Activated B cell treated with CpG ODN at 0.5 μM for 24 hours (primary cell): ENCODE measurements at regions not wholly inside any gene's neighbourhood (a gene's known extent, or its start where the extent isn't known, plus 50 kb on each side); places are given as distances from the start of the nearest gene placed in this dataset.

Experiments used
- ATAC-seq: fragments of 200-7000 bp; cut with Tn5 transposase; one replicate; pipeline ENCODE4 v1.10.0; 2021; ENCODE audit warnings: low read depth, mild to moderate bottlenecking, moderate library complexity
- CTCF ChIA-PET: fragments of 350-600 bp; sonication (Branson Sonifier 250); formaldehyde crosslinking; loops from one replicate; lab custom pipeline; 2021; ENCODE audit warnings: antibody characterized with exemption; lab: Charles Lee
- POLR2A ChIA-PET: fragments of 350-600 bp; sonication (Branson Sonifier 250); formaldehyde crosslinking; loops from one replicate; lab custom pipeline; 2021; ENCODE audit warnings: antibody characterized with exemption; lab: Charles Lee
- DNase-seq: peaks from one replicate; pipeline ENCODE4 v3.0.0; 2022
- H3K27ac Mint-ChIP-seq: one replicate; pipeline ENCODE4 v1.8.0; 2020; ENCODE audit warnings: mixed read lengths
- H3K27me3 Mint-ChIP-seq: one replicate; pipeline ENCODE4 v1.8.0; 2021; ENCODE audit warnings: mixed read lengths
- H3K36me3 Mint-ChIP-seq: one replicate; pipeline ENCODE4 v1.8.0; 2021; ENCODE audit warnings: low read depth, mixed read lengths
- H3K4me1 Mint-ChIP-seq: one replicate; pipeline ENCODE4 v1.8.0; 2021; ENCODE audit warnings: mixed read lengths
- H3K4me3 Mint-ChIP-seq: one replicate; pipeline ENCODE4 v1.8.0; 2020; ENCODE audit warnings: mild to moderate bottlenecking, mixed read lengths
- H3K9me3 Mint-ChIP-seq: one replicate; pipeline ENCODE4 v1.8.0; 2020; ENCODE audit warnings: mixed read lengths
- CTCF ChIP-seq: fragments of 200-600 bp; IDR thresholded peaks from one replicate; pipeline ENCODE4 v1.8.0; 2022; ENCODE audit warnings: antibody characterized with exemption, mild to moderate bottlenecking
- intact Hi-C: fragments of 100-400 bp; cut with micrococcal nuclease; formaldehyde crosslinking; loops from one replicate; pipeline ENCODE4 v1.15.1; 2024

GRCh38 chr7:136163340-136163801 is 186.2 kb upstream of the MTPN start:
- TF ChIP-seq CTCF: no peak
- CTCF ChIA-PET: no interaction called here

GRCh38 chr7:136150311-136150710 is 173.2 kb upstream of the MTPN start:
- TF ChIP-seq CTCF: no peak
- no peak for ATAC-seq
- ChIA-PET CTCF (no interaction called here), POLR2A (no interaction called here)
- DNase-seq: no peak
- Mint-ChIP-seq H3K27ac (no peak overlapping the region), H3K4me3 (no peak overlapping the region), H3K27me3 (no peaks in the 10 kb centered on the region), H3K36me3 (no peaks in the 10 kb centered on the region), H3K4me1 (no peaks in the 10 kb centered on the region), H3K9me3 (no peaks in the 10 kb centered on the region)
- intact Hi-C loops: no loop called here

More at GRCh38 chr7:136163340-136163801, 186.2 kb upstream of the MTPN start:
- DNase-seq (no peak), ATAC-seq (no peak)
- no peaks in the 10 kb centered on the region for H3K36me3 Mint-ChIP-seq
- H3K27ac Mint-ChIP-seq: no peak overlapping the region
- peaks cover 2% of the 10 kb centered on the region for H3K9me3 Mint-ChIP-seq
- POLR2A ChIA-PET: no interaction called here
- no peak overlapping the region for H3K4me3 Mint-ChIP-seq
- H3K4me1 Mint-ChIP-seq: no peaks in the 10 kb centered on the region
- H3K27me3 Mint-ChIP-seq: no peaks in the 10 kb centered on the region
- intact Hi-C loops: no loop called here

- POLR2A ChIA-PET: no interaction called here
- DNase-seq (no peak), ATAC-seq (no peak)
- CTCF ChIA-PET: no interaction called here
- H3K36me3 Mint-ChIP-seq: no peaks in the 10 kb centered on the region
- no peak overlapping the region for H3K4me3 Mint-ChIP-seq
- no peaks in the 10 kb centered on the region for H3K27me3 Mint-ChIP-seq
- no peaks in the 10 kb centered on the region for H3K9me3 Mint-ChIP-seq
- intact Hi-C loops: no loop called here
- H3K4me1 Mint-ChIP-seq: no peaks in the 10 kb centered on the region
- no peak for TF ChIP-seq CTCF
- no peak overlapping the region for H3K27ac Mint-ChIP-seq
Measured at GRCh38 chr7:136148920-136149319, 171.8 kb upstream of the MTPN start.

- no peak overlapping the region for H3K27ac Mint-ChIP-seq
- CTCF ChIA-PET: no interaction called here
- H3K27me3 Mint-ChIP-seq: no peaks in the 10 kb centered on the region
- TF ChIP-seq CTCF: no peak
- ATAC-seq: no peak
- H3K4me1 Mint-ChIP-seq: no peaks in the 10 kb centered on the region
- DNase-seq: no peak
- H3K9me3 Mint-ChIP-seq: no peaks in the 10 kb centered on the region
- H3K36me3 Mint-ChIP-seq: no peaks in the 10 kb centered on the region
- intact Hi-C loops: no loop called here
- POLR2A ChIA-PET: no interaction called here
- H3K4me3 Mint-ChIP-seq: no peak overlapping the region
Measured at GRCh38 chr7:136146925-136147324, 169.8 kb upstream of the MTPN start.

GRCh38 chr7:136144182-136144581 is 167.0 kb upstream of the MTPN start:
- no peak for TF ChIP-seq CTCF
- DNase-seq (no peak), ATAC-seq (no peak)
- Mint-ChIP-seq H3K4me3 (no peak overlapping the region), H3K36me3 (no peaks in the 10 kb centered on the region), H3K4me1 (no peaks in the 10 kb centered on the region), H3K27ac (no peak overlapping the region), H3K9me3 (no peaks in the 10 kb centered on the region), H3K27me3 (no peaks in the 10 kb centered on the region)
- ChIA-PET CTCF (no interaction called here), POLR2A (no interaction called here)
- intact Hi-C loops: no loop called here
